HepG2 (cell line): ENCODE measurements at regions not wholly inside any gene's neighbourhood (a gene's known extent, or its start where the extent isn't known, plus 50 kb on each side); places are given as distances from the start of the nearest gene placed in this dataset.

Source experiments
- ATAC-seq: fragments of 200-7000 bp; cut with Tn5 transposase; 3 replicates; pipeline ENCODE4 v1.9.1; 2020; ENCODE audit warnings: mild to moderate bottlenecking, moderate library complexity
- BruUV-seq: library from RNA; stranded (reverse); fragments of 400-500 nt; replicated peaks from 2 replicates; lab custom pipeline; 2021; lab: Mats Ljungman, UMichigan
- CTCF ChIA-PET: fragments of 300-600 bp; formaldehyde crosslinking; extraction: SDS; loops from one replicate; lab custom pipeline; 2021; ENCODE audit warnings: low total read pairs, inconsistent platforms, low intra/inter-chr PET ratio; lab: Yijun Ruan, JAX
- POLR2A ChIA-PET: fragments of 350-600 bp; sonication (Branson Sonifier 250); formaldehyde crosslinking; loops from one replicate; lab custom pipeline; 2020; ENCODE audit warnings: antibody characterized with exemption, inconsistent platforms; lab: Yijun Ruan, JAX
- DNase-seq: peaks from one replicate; pipeline ENCODE4 v3.0.0-alpha.2; 2015; ENCODE audit warnings: low spot score
- FAIRE-seq: peaks from 3 replicates; lab custom pipeline; 2011; peaks lifted over from hg19 to GRCh38; lab: Jason Lieb, UNC
- H2AFZ ChIP-seq: one replicate; pipeline ENCODE4 v1.6.1; 2011; ENCODE audit warnings: low read length, inconsistent platforms
- H3K27ac ChIP-seq: fragments of 300-600 bp; 3 replicates; pipeline ENCODE4 v1.8.0; 2011; ENCODE audit warnings: mixed run types, mild to moderate bottlenecking, mixed read lengths, low read length, inconsistent platforms; ENCODE audit not compliant: insufficient read depth; ENCODE audit errors: extremely low read length
- H3K27me3 ChIP-seq, 2 experiments: fragments of 200-600 bp in 1 of 2; 2 replicates in 1 of 2; 3 replicates in 1 of 2; pipeline versions ENCODE4 v1.6.0 to v1.8.0; 2011; ENCODE audit warnings: low read length in 2 of 2, mild to moderate bottlenecking in 2 of 2, moderate library complexity in 2 of 2, inconsistent platforms in 1 of 2; ENCODE audit not compliant: insufficient read depth in 2 of 2, control insufficient read depth in 1 of 2
- H3K36me3 ChIP-seq, 2 experiments: fragments of 200-600 bp in 1 of 2; replicated peaks in 1 of 2; 2 replicates in 1 of 2; 3 replicates in 1 of 2; pipeline versions ENCODE4 v1.5.1 to v1.8.0; 2011; ENCODE audit warnings: low read length in 2 of 2, inconsistent platforms in 1 of 2; ENCODE audit not compliant: insufficient read depth in 2 of 2, control insufficient read depth in 1 of 2
- H3K4me1 ChIP-seq: 2 replicates; pipeline ENCODE4 v1.5.1; 2012; ENCODE audit warnings: low read length, inconsistent platforms; ENCODE audit not compliant: insufficient read depth
- H3K4me2 ChIP-seq: 2 replicates; pipeline ENCODE4 v1.6.0; 2011; ENCODE audit warnings: low read depth, low read length, inconsistent platforms
- H3K4me3 ChIP-seq, 3 experiments: fragments of 200-600 bp in 1 of 3; sonication (generic), shearing (Covaris generic) in 1 of 3; replicated peaks in 1 of 3; 2 replicates each; pipeline ENCODE4 v1.5.1; 2011 to 2016; ENCODE audit warnings: low read length in 3 of 3, inconsistent platforms in 2 of 3, low read depth in 2 of 3, mild to moderate bottlenecking in 2 of 3, control low read depth in 1 of 3, mixed read lengths in 1 of 3; ENCODE audit not compliant: insufficient read depth in 1 of 3
- H3K79me2 ChIP-seq: one replicate; pipeline ENCODE4 v1.6.1; 2011; ENCODE audit warnings: low read length, inconsistent platforms; ENCODE audit not compliant: insufficient read depth
- H3K9ac ChIP-seq: 2 replicates; pipeline ENCODE4 v1.6.0; 2011; ENCODE audit warnings: mild to moderate bottlenecking, low read depth, low read length, inconsistent platforms; ENCODE audit not compliant: insufficient read depth
- H3K9me3 ChIP-seq: 2 replicates; pipeline ENCODE4 v1.5.1; 2012; ENCODE audit warnings: mild to moderate bottlenecking, low read length
- H4K20me1 ChIP-seq: 2 replicates; pipeline ENCODE4 v1.6.0; 2011; ENCODE audit warnings: inconsistent platforms, mild to moderate bottlenecking, low read length, moderate library complexity; ENCODE audit not compliant: insufficient read depth
- BCL3 ChIP-seq: sonication (generic); formaldehyde crosslinking; IDR thresholded peaks from 2 replicates; pipeline ENCODE4 v1.5.1; 2020; ENCODE audit warnings: mild to moderate bottlenecking, missing genetic modification reagents, moderate library complexity
- NKX3-1 ChIP-seq: sonication (generic); formaldehyde crosslinking; IDR thresholded peaks from 2 replicates; pipeline ENCODE4 v1.5.0; 2020; ENCODE audit warnings: missing genetic modification reagents
- ZNF331 ChIP-seq: sonication (generic); formaldehyde crosslinking; IDR thresholded peaks from 2 replicates; pipeline ENCODE4 v1.4.0; 2020; ENCODE audit warnings: missing genetic modification reagents
- WGBS: methylation state at CpG from one replicate; pipeline ENCODE4 v1.1.6; 2017; ENCODE audit warnings: low lambda C conversion rate; 5-methylcytosine and 5-hydroxymethylcytosine counted together
- in situ Hi-C: cut with HindIII; loops from 2 replicates; pipeline ENCODE4 v1.10.0; 2017; ENCODE audit warnings: low pct_unique_long_range_greater_than_20kb; ENCODE audit not compliant: extremely low pct_ligation_motif_present
- intact Hi-C: fragments of 100-400 bp; cut with micrococcal nuclease; formaldehyde crosslinking; loops from one replicate; pipeline ENCODE4 v1.10.0; 2022; ENCODE audit not compliant: unreplicated experiment
- TF ChIP-seq, protein P1 (sequence below): IDR thresholded peaks from 2 replicates; pipeline ENCODE4 v1.6.1; 2016; ENCODE audit warnings: mild to moderate bottlenecking

- intact Hi-C loops (no loop called here), in situ Hi-C loops (no loop called here)
- FAIRE-seq (no peak), ATAC-seq (no peak), DNase-seq (no peak)
- WGBS, result 45% methylated on average over 13 of the region's 15 CpGs
- H3K9ac ChIP-seq, result no peak overlapping the region
- no peaks in the 10 kb centered on the region for H3K36me3 ChIP-seq
- no peak overlapping the region for H2AFZ ChIP-seq
- TF ChIP-seq BCL3 (CRISPR knock-in tag), result no peak
- TF ChIP-seq ZNF331 (CRISPR knock-in tag), result no peak
- no peak for TF ChIP-seq NKX3-1 (CRISPR knock-in tag)
- TF ChIP-seq, protein P1, sequence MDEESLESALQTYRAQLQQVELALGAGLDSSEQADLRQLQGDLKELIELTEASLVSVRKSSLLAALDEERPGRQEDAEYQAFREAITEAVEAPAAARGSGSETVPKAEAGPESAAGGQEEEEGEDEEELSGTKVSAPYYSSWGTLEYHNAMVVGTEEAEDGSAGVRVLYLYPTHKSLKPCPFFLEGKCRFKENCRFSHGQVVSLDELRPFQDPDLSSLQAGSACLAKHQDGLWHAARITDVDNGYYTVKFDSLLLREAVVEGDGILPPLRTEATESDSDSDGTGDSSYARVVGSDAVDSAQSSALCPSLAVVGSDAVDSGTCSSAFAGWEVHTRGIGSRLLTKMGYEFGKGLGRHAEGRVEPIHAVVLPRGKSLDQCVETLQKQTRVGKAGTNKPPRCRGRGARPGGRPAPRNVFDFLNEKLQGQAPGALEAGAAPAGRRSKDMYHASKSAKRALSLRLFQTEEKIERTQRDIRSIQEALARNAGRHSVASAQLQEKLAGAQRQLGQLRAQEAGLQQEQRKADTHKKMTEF (CRISPR knock-in tag), result no peak
- peaks cover 15 to 64% of the 10 kb centered on the region in 2 experiments for H3K27me3 ChIP-seq
- H3K4me1 ChIP-seq, result no peaks in the 10 kb centered on the region
- ChIA-PET POLR2A (no interaction called here), CTCF (no interaction called here)
- H3K4me2 ChIP-seq, result no peak overlapping the region
- BruUV-seq, result no TSS peak
- no peaks in the 10 kb centered on the region for H3K9me3 ChIP-seq
- no peaks in the 10 kb centered on the region for H4K20me1 ChIP-seq
- H3K27ac ChIP-seq, result no peak overlapping the region
- no peak overlapping the region for H3K4me3 ChIP-seq
- H3K79me2 ChIP-seq, result no peaks in the 10 kb centered on the region
Measured at GRCh38 chr6:170050591-170051041, 240.3 kb downstream of the DLL1 start.
